ENCODE measurements at regions not wholly inside any gene's neighbourhood (a gene's known extent, or its start where the extent isn't known, plus 50 kb on each side); places are given as distances from the start of the nearest gene placed in this dataset.

DNA sequence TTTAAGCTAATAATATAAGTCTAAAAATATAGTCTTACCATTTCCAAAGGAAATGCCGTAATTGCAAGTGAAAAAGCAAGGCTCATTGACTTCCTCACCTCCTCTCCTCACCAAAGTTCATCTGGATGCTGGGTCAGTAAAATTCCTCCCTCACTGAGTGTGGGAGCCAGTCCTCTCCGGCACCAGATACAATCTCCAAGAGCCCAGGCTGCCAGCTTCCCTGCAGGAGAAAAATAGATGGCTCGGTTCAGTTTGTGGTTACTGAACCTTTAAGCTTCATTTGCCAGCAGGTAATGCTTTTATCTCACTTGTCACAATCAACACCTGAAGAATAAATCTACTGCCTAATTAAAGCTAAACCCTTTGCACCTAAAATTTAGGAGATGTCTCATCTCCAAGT is 115.3 kb upstream of the VLDLR start:
- FAIRE-seq, result no peak
- intact Hi-C loops (cut with micrococcal nuclease) (loop anchor here (10.0 kb wide), 1 partner anchor 62 kb away; no protein-coding TSS in a partner anchor), dilution Hi-C loops (cut with MboI; ENCODE audit: extremely low pct_ligation_motif_present, low sequenced_read_pairs) (no loop called here)
- Histone ChIP-seq H3K9ac (replicated peaks; ENCODE audit: extremely low read depth, insufficient read depth, low read length) (no peak overlapping the region), H3K4me3 (replicated peaks in 1 of 3; ENCODE audit: insufficient read depth in 1 of 3, low read depth in 1 of 3, low read length in 3 of 3) (no peak overlapping the region), H3K27me3 (ENCODE audit: control insufficient read depth in 2 of 2, insufficient read depth in 2 of 2, low read length in 2 of 2) (peaks cover 1 to 2% of the 10 kb centered on the region in 2 experiments), H3K36me3 (ENCODE audit: control insufficient read depth in 2 of 2, extremely low read depth in 1 of 2, insufficient read depth in 2 of 2, low read length in 2 of 2) (no peaks in the 10 kb centered on the region), H4K20me1 (replicated peaks; ENCODE audit: control insufficient read depth, extremely low read depth, insufficient read depth, low read length) (no peaks in the 10 kb centered on the region), H3K4me2 (ENCODE audit: insufficient read depth, low read length) (no peak overlapping the region), H3K27ac (ENCODE audit: insufficient read depth, low read depth, low read length) (no peak overlapping the region), H2AFZ (ENCODE audit: low read depth, low read length) (no peak overlapping the region), H3K79me2 (ENCODE audit: control insufficient read depth, insufficient read depth, low read length) (no peaks in the 10 kb centered on the region), H3K9me3 (replicated peaks; ENCODE audit: control insufficient read depth, insufficient read depth, low read length) (no peaks in the 10 kb centered on the region), H3K4me1 (ENCODE audit: control insufficient read depth, extremely low read depth, insufficient read depth, low read length) (no peaks in the 10 kb centered on the region), H3K9me1 (replicated peaks; ENCODE audit: control insufficient read depth, extremely low read depth, insufficient read depth, low read length) (no peaks in the 10 kb centered on the region)
- POLR2A ChIA-PET, result no interaction called here
- no TSS peak for BruUV-seq (replicated peaks)
- CTCF ChIA-PET, result interaction anchor here (1.0 kb wide), 1 partner anchor 12 kb away, joined by 4 read pairs; no protein-coding TSS in a partner anchor
- TF ChIP-seq, protein P1, sequence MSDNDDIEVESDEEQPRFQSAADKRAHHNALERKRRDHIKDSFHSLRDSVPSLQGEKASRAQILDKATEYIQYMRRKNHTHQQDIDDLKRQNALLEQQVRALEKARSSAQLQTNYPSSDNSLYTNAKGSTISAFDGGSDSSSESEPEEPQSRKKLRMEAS (IDR thresholded peaks at IDR 0.05; ENCODE audit: insufficient read depth, insufficient read length), result no peak
- no peak for TF ChIP-seq MYC (IDR thresholded peaks at IDR 0.05; ENCODE audit: low read depth, low read length)
- TF ChIP-seq, protein P2, sequence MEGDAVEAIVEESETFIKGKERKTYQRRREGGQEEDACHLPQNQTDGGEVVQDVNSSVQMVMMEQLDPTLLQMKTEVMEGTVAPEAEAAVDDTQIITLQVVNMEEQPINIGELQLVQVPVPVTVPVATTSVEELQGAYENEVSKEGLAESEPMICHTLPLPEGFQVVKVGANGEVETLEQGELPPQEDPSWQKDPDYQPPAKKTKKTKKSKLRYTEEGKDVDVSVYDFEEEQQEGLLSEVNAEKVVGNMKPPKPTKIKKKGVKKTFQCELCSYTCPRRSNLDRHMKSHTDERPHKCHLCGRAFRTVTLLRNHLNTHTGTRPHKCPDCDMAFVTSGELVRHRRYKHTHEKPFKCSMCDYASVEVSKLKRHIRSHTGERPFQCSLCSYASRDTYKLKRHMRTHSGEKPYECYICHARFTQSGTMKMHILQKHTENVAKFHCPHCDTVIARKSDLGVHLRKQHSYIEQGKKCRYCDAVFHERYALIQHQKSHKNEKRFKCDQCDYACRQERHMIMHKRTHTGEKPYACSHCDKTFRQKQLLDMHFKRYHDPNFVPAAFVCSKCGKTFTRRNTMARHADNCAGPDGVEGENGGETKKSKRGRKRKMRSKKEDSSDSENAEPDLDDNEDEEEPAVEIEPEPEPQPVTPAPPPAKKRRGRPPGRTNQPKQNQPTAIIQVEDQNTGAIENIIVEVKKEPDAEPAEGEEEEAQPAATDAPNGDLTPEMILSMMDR (IDR thresholded peaks at IDR 0.05; ENCODE audit: extremely low read depth in 1 of 2, insufficient read depth in 1 of 2, low read depth in 1 of 2, low read length in 2 of 2), result no peak
- no peak for TF ChIP-seq POLR2AphosphoS5 (IDR thresholded peaks at IDR 0.05; ENCODE audit: insufficient read depth, low read depth, low read length)
- TF ChIP-seq GATA2 (IDR thresholded peaks at IDR 0.05; ENCODE audit: insufficient read depth, insufficient read length, low read depth, low read length), result no peak
- no peak for TF ChIP-seq EZH2 (IDR thresholded peaks at IDR 0.05; ENCODE audit: borderline replicate concordance, low read depth, low read length, severe bottlenecking)
- TF ChIP-seq FOS (IDR thresholded peaks at IDR 0.05; ENCODE audit: borderline replicate concordance, insufficient read depth, low read length), result no peak
- no peak for TF ChIP-seq POLR2A (IDR thresholded peaks at IDR 0.05; ENCODE audit: low read depth, low read length)
- TF ChIP-seq JUN (IDR thresholded peaks at IDR 0.05; ENCODE audit: borderline replicate concordance, insufficient read depth, insufficient read length, low read depth), result no peak
- no peak for DNase-seq (ENCODE audit: low read depth, low spot score)
